Thyroid gland (tissue), 4 donors: ENCODE measurements at regions not wholly inside any gene's neighbourhood (a gene's known extent, or its start where the extent isn't known, plus 50 kb on each side); places are given as distances from the start of the nearest gene placed in this dataset.

ENCODE experiments used
- POLR2A ChIP-seq, 2 donors: fragments of 450-650 bp; IDR thresholded peaks; one replicate each; pipeline ENCODE4 v1.6.1; 2017; ENCODE audit warnings: antibody characterized with exemption in 2 of 2, mild to moderate bottlenecking in 2 of 2, moderate library complexity in 1 of 2
- TF ChIP-seq, protein P1 (sequence below), 6 experiments: fragments of 200-600 bp in 3 of 6; fragments of 450-650 bp in 3 of 6; sonication (generic) in 3 of 6; IDR thresholded peaks; one replicate each; pipeline ENCODE4 v1.5.1; 2016 to 2019; ENCODE audit warnings: antibody characterized with exemption in 6 of 6, mild to moderate bottlenecking in 2 of 6, inconsistent platforms in 1 of 6, moderate library complexity in 1 of 6

DNA sequence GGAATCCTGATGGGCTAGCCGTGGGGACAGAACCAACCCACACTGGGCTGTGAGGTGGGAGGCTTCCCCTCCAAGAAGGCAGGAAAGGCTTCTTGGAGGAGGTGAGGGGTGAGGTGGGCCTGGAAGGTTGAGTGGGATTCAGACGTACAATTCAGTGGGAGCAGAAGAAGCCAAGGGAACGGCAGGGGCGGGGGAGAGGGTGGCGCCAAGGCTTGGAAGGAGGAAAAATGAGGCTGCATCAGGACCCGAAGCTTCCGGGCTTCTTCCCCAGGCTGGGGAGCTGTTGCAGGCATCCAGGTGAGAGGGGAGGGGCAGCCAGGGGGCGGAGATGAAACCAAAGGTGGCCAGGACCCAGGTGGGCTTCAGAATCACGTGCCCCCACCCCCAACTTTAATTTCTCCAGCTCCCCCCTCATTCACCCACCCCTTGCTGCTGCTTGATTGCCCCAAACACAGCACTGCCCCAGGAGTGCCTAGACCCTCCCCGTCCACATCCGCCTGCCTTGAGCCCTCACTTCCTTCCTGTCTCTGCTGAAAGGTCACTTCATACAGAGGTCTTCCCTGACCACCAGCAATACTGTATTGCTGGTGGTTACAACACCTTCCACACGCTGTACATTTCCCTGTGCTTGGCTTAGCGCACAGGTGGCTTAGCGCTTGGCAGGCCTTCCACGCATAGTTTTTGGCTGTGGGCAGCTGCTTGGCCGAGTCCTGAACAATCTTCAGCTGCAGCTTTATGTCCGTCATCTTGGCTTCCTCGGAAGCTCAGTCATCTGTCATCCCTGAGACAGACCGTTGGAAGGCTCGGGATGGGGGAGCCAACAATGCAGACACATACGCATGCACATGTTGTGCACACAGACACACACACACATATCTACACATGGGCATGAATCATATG is 193.5 kb downstream of the RGS3 start:
- TF ChIP-seq, protein P1, sequence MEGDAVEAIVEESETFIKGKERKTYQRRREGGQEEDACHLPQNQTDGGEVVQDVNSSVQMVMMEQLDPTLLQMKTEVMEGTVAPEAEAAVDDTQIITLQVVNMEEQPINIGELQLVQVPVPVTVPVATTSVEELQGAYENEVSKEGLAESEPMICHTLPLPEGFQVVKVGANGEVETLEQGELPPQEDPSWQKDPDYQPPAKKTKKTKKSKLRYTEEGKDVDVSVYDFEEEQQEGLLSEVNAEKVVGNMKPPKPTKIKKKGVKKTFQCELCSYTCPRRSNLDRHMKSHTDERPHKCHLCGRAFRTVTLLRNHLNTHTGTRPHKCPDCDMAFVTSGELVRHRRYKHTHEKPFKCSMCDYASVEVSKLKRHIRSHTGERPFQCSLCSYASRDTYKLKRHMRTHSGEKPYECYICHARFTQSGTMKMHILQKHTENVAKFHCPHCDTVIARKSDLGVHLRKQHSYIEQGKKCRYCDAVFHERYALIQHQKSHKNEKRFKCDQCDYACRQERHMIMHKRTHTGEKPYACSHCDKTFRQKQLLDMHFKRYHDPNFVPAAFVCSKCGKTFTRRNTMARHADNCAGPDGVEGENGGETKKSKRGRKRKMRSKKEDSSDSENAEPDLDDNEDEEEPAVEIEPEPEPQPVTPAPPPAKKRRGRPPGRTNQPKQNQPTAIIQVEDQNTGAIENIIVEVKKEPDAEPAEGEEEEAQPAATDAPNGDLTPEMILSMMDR (IDR thresholded peaks at IDR 0.05), result no peak
- no peak for TF ChIP-seq POLR2A (IDR thresholded peaks at IDR 0.05)
